Prostate gland (tissue), 2 donors: ENCODE measurements at regions not wholly inside any gene's neighbourhood (a gene's known extent, or its start where the extent isn't known, plus 50 kb on each side); places are given as distances from the start of the nearest gene placed in this dataset.

Experiments used
- POLR2AphosphoS5 ChIP-seq: sonication (generic); formaldehyde crosslinking; IDR thresholded peaks from one replicate; pipeline ENCODE4 v1.6.1; 2017; ENCODE audit warnings: antibody characterized with exemption
- TF ChIP-seq, protein P1 (sequence below), 4 experiments: fragments of 200-600 bp in 2 of 4; fragments of 450-650 bp in 2 of 4; sonication (generic) in 2 of 4; IDR thresholded peaks; 1 replicate in 3 of 4; 2 replicates in 1 of 4; pipeline ENCODE4 v1.5.1; 2016 to 2019; ENCODE audit warnings: antibody characterized with exemption in 4 of 4, mild to moderate bottlenecking in 2 of 4, moderate library complexity in 2 of 4

DNA sequence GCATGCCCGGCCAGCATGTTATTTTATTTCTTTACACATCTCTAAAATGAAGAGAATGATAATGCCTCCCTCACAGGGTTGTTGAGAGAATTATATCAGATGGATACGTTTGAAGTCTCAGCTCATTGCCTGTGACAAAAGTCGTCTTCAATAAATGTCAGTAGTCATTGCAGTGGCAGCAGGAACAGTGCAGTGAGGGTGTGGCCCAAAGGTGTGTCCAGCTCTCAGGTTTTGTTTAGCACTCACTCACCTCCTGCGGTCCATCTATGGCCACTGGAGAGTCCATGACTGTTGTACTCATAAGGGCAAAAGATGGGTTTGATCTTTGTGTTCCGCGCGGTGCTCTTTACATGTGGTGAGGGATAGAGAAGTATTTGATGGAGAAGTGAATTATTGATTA is 77.2 kb upstream of the TIAM2 start:
- TF ChIP-seq, protein P1, sequence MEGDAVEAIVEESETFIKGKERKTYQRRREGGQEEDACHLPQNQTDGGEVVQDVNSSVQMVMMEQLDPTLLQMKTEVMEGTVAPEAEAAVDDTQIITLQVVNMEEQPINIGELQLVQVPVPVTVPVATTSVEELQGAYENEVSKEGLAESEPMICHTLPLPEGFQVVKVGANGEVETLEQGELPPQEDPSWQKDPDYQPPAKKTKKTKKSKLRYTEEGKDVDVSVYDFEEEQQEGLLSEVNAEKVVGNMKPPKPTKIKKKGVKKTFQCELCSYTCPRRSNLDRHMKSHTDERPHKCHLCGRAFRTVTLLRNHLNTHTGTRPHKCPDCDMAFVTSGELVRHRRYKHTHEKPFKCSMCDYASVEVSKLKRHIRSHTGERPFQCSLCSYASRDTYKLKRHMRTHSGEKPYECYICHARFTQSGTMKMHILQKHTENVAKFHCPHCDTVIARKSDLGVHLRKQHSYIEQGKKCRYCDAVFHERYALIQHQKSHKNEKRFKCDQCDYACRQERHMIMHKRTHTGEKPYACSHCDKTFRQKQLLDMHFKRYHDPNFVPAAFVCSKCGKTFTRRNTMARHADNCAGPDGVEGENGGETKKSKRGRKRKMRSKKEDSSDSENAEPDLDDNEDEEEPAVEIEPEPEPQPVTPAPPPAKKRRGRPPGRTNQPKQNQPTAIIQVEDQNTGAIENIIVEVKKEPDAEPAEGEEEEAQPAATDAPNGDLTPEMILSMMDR (IDR thresholded peaks at IDR 0.05): no peak
- no peak for TF ChIP-seq POLR2AphosphoS5
